Transverse colon (tissue), 4 donors: ENCODE measurements at regions not wholly inside any gene's neighbourhood (a gene's known extent, or its start where the extent isn't known, plus 50 kb on each side); places are given as distances from the start of the nearest gene placed in this dataset.

Source experiments
- DNase-seq: peaks from one replicate; pipeline ENCODE4 v3.0.0-alpha.2; 2019
- H3K27ac ChIP-seq, 4 donors: fragments of 200-600 bp; sonication (generic); 2 replicates each; pipeline ENCODE4 v1.5.1; 2016 to 2018; ENCODE audit warnings: inconsistent platforms in 4 of 4
- H3K27me3 ChIP-seq: fragments of 200-600 bp; sonication (generic); 2 replicates; pipeline ENCODE4 v1.5.1; 2017; ENCODE audit warnings: inconsistent platforms
- H3K36me3 ChIP-seq, 4 donors: fragments of 200-600 bp; sonication (generic); 2 replicates each; pipeline ENCODE4 v1.5.1; 2017 to 2019; ENCODE audit warnings: inconsistent platforms in 4 of 4
- H3K4me1 ChIP-seq, 4 donors: fragments of 200-600 bp; sonication (generic); 2 replicates each; pipeline ENCODE4 v1.5.1; 2017 to 2020; ENCODE audit warnings: inconsistent platforms in 4 of 4
- H3K4me3 ChIP-seq, 4 donors: fragments of 200-600 bp; sonication (generic); 1 replicate in 1 of 4; 2 replicates in 3 of 4; pipeline versions ENCODE4 v1.5.1 to v1.6.1; 2017 to 2019; ENCODE audit warnings: inconsistent platforms in 4 of 4
- H3K9me3 ChIP-seq, 2 donors: fragments of 200-600 bp; sonication (generic); 2 replicates each; pipeline ENCODE4 v1.5.1; 2017 to 2019; ENCODE audit warnings: inconsistent platforms in 2 of 2
- EP300 ChIP-seq: sonication (generic); formaldehyde crosslinking; IDR thresholded peaks from one replicate; pipeline ENCODE4 v1.6.1; 2017; ENCODE audit warnings: antibody characterized with exemption, low read depth
- POLR2A ChIP-seq: fragments of 450-650 bp; IDR thresholded peaks from one replicate; pipeline ENCODE4 v1.6.1; 2016; ENCODE audit warnings: antibody characterized with exemption, mild to moderate bottlenecking, moderate library complexity
- POLR2AphosphoS5 ChIP-seq, 3 donors: sonication (generic); formaldehyde crosslinking; IDR thresholded peaks; one replicate each; pipeline ENCODE4 v1.6.1; 2016; ENCODE audit warnings: antibody characterized with exemption in 3 of 3
- WGBS, 2 donors: methylation state at CpG; one replicate each; pipeline ENCODE4 v1.1.5; 2018; ENCODE audit warnings: low coverage in 1 of 2; 5-methylcytosine and 5-hydroxymethylcytosine counted together
- in situ Hi-C, 4 donors: fragments of 200-750 bp; cut with MboI; loops; one replicate each; pipeline versions ENCODE4 v1.15.0 to v1.15.1; 2017; ENCODE audit warnings: low sequenced_read_pairs in 3 of 4, low pct_ligation_motif_present in 1 of 4, low pct_unique_long_range_greater_than_20kb in 1 of 4
- intact Hi-C: fragments of 100-400 bp; cut with DNase I; formaldehyde crosslinking; loops from one replicate; pipeline ENCODE4 v1.15.1; 2023; ENCODE audit warnings: low total_unique reads
- TF ChIP-seq, protein P1 (sequence below), 5 experiments: fragments of 200-600 bp in 3 of 5; fragments of 450-650 bp in 2 of 5; sonication (generic) in 3 of 5; IDR thresholded peaks; 1 replicate in 2 of 5; 2 replicates in 3 of 5; pipeline ENCODE4 v1.5.1; 2016 to 2017; ENCODE audit warnings: antibody characterized with exemption in 5 of 5, inconsistent platforms in 3 of 5, mild to moderate bottlenecking in 2 of 5, moderate library complexity in 1 of 5

DNA sequence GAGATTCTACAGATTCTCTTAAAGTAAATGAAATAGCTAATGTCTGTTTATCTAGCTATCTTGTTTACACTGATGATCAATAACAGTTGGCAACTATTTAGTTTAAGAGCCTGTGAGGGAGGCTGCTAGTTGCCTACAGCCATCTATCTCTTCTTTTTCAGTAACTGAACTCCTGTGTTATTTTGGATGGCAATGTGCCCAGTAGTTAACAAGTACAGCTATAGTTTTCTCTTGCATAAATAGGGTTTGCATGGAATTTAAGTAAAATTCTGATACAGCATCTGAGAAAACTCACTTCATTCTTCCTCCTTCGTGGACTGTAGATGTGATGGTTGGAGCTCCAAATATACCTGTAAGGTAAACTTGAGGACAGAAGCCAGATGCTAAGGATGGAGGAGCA is 219.5 kb upstream of the POT1 start:
- Histone ChIP-seq H3K27ac (no peak overlapping the region), H3K4me3 (no peak overlapping the region), H3K36me3 (no peaks in the 10 kb centered on the region), H3K4me1 (no peaks in the 10 kb centered on the region), H3K9me3 (no peaks in the 10 kb centered on the region), H3K27me3 (no peaks in the 10 kb centered on the region)
- in situ Hi-C loops (no loop called here), intact Hi-C loops (no loop called here)
- TF ChIP-seq, protein P1, sequence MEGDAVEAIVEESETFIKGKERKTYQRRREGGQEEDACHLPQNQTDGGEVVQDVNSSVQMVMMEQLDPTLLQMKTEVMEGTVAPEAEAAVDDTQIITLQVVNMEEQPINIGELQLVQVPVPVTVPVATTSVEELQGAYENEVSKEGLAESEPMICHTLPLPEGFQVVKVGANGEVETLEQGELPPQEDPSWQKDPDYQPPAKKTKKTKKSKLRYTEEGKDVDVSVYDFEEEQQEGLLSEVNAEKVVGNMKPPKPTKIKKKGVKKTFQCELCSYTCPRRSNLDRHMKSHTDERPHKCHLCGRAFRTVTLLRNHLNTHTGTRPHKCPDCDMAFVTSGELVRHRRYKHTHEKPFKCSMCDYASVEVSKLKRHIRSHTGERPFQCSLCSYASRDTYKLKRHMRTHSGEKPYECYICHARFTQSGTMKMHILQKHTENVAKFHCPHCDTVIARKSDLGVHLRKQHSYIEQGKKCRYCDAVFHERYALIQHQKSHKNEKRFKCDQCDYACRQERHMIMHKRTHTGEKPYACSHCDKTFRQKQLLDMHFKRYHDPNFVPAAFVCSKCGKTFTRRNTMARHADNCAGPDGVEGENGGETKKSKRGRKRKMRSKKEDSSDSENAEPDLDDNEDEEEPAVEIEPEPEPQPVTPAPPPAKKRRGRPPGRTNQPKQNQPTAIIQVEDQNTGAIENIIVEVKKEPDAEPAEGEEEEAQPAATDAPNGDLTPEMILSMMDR (IDR thresholded peaks at IDR 0.05), result no peak
- TF ChIP-seq POLR2AphosphoS5 (IDR thresholded peaks at IDR 0.05) (no peak), POLR2A (no peak), EP300 (no peak)
- WGBS, 2 donors, result 70 to 71% methylated on average over 1 of the region's 1 CpG
- DNase-seq, result no peak

DNA sequence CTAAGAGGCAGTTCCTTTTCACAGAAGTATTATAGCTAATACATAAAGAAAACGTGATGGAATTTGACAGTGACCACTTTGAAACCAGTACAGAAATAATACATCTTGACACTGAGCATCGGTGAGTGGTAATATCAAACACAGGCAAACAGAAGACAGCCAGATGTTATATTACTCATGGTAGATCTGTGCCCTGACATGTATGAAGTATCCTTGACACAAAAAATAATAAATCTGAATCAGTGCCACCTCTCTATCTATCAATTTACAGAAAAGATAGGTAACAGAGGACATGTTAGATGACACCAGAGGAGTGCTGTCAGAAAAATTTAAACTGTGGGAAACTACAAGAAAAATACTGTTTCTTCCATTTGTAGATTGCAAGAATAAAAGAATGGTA is 217.4 kb upstream of the POT1 start:
- no peak for DNase-seq
- 40 to 50% methylated on average over 2 of the region's 2 CpGs for WGBS, 2 donors
- H3K27me3 ChIP-seq, result no peaks in the 10 kb centered on the region
- no peaks in the 10 kb centered on the region for H3K36me3 ChIP-seq
- no peak overlapping the region for H3K4me3 ChIP-seq
- TF ChIP-seq, protein P1 (IDR thresholded peaks at IDR 0.05), result no peak
- TF ChIP-seq POLR2A (no peak), EP300 (no peak), POLR2AphosphoS5 (IDR thresholded peaks at IDR 0.05) (no peak)
- in situ Hi-C loops, result no loop called here
- intact Hi-C loops, result no loop called here
- no peaks in the 10 kb centered on the region for H3K9me3 ChIP-seq
- H3K27ac ChIP-seq, result no peak overlapping the region
- no peaks in the 10 kb centered on the region for H3K4me1 ChIP-seq

DNA sequence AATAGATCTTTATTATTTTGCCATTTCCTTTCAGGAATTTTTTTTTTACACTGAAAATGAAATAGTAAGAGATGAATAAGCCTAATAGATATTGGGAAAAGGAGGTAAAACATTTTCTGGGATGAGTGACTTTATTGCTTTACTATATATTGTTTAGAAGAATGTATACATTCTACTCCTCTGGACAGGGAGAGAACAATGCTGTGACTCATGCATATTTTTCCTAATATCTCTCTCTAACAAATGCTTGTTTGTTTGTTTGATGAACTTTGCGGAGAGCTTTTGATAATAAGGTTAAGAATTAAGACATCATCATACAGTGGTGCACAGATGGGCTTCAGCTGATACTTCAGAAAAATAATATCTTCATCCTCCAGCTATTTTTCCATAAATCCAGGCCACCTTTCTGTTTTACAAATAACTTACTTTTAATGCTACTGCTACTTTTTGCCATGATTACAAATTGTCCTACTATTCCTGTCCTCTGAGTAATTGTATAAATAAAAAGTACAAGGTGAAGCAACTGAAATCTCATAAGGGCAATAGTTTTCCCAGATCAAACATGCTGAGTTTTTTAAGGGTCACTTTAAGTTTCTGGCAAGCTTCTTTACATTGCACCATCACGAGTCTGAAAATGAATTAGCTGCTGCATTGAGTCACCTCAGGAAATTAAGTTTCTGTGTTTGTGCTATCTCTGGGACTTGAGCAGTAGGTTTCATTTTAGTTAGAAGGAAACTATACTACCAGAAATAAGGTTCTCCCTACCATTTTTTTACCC is 207.3 kb upstream of the POT1 start:
- TF ChIP-seq EP300 (no peak), POLR2AphosphoS5 (IDR thresholded peaks at IDR 0.05) (no peak), POLR2A (no peak)
- TF ChIP-seq, protein P1 (IDR thresholded peaks at IDR 0.05), result no peak
- intact Hi-C loops, result no loop called here
- H3K36me3 ChIP-seq, result no peaks in the 10 kb centered on the region
- H3K27ac ChIP-seq, result no peak overlapping the region
- DNase-seq, result no peak
- 51 to 67% methylated on average over 2 of the region's 2 CpGs for WGBS, 2 donors
- H3K27me3 ChIP-seq, result no peaks in the 10 kb centered on the region
- H3K4me3 ChIP-seq, result no peak overlapping the region
- H3K9me3 ChIP-seq, result no peaks in the 10 kb centered on the region
- no peaks in the 10 kb centered on the region for H3K4me1 ChIP-seq
- in situ Hi-C loops, result no loop called here

DNA sequence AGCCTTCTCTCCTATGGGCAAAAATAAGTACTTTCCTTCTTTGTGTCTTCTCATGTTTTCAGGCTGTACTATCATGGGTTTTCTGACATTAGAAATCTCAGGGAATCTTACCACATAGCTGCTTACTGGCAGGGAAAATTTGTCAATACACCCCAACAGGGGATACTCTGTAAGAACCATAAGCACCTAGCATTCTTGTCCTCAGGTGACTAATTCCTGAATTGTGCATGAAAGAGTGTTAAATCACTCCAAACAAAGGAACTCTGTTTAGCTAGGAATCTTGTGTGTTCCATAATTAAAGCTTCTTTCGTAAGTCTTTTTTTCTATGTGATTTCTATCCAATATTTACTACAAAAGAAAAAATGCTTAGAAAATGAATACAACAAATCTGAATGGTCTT is 206.7 kb upstream of the POT1 start:
- Histone ChIP-seq H3K4me3 (no peak overlapping the region), H3K4me1 (no peaks in the 10 kb centered on the region), H3K9me3 (no peaks in the 10 kb centered on the region), H3K36me3 (no peaks in the 10 kb centered on the region), H3K27ac (no peak overlapping the region), H3K27me3 (no peaks in the 10 kb centered on the region)
- in situ Hi-C loops, result no loop called here
- DNase-seq, result no peak
- intact Hi-C loops, result no loop called here
- TF ChIP-seq, protein P1 (IDR thresholded peaks at IDR 0.05), result no peak
- TF ChIP-seq POLR2A (no peak), EP300 (no peak), POLR2AphosphoS5 (IDR thresholded peaks at IDR 0.05) (no peak)
- 44 to 55% methylated on average over 1 of the region's 1 CpG for WGBS, 2 donors
